ENCODE measurements at regions not wholly inside any gene's neighbourhood (a gene's known extent, or its start where the extent isn't known, plus 50 kb on each side); places are given as distances from the start of the nearest gene placed in this dataset.

DNA sequence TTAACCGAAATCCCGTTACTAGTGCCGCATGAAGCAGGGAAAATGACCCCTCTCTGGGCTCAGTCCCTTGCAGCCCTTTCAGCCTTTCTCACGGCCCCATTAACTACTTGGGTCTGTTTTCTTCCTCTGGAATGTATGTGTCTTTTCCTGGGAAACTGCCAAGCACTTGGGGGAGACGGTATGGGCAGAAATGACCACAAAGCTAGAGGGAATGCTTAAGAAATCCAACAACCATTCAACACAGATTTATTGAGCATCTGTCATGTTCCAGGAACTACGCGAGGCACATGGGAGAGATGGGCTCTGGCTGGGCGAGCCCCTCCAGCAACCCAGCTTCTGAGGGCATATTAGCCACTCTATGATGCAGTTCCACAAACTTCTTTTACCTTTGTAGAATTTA is 462.6 kb downstream of the BUD13 start:
- no peak overlapping the region for H3K27ac ChIP-seq (ENCODE audit: low read depth, low read length)
- H3K9ac ChIP-seq (ENCODE audit: low read depth, low read length): no peak overlapping the region
- peaks cover 8% of the 10 kb centered on the region for H3K4me1 ChIP-seq (ENCODE audit: control insufficient read depth, insufficient read depth, low read length)
- H3K4me3 ChIP-seq (ENCODE audit: low read depth, low read length): no peak overlapping the region
- no peaks in the 10 kb centered on the region for H3K27me3 ChIP-seq (ENCODE audit: control insufficient read depth, insufficient read depth, low read length)
- H3K36me3 ChIP-seq (ENCODE audit: control insufficient read depth, insufficient read depth, low read length): no peaks in the 10 kb centered on the region
- no peaks in the 10 kb centered on the region for H3K9me3 ChIP-seq (ENCODE audit: control insufficient read depth, insufficient read depth, low read length)

DNA sequence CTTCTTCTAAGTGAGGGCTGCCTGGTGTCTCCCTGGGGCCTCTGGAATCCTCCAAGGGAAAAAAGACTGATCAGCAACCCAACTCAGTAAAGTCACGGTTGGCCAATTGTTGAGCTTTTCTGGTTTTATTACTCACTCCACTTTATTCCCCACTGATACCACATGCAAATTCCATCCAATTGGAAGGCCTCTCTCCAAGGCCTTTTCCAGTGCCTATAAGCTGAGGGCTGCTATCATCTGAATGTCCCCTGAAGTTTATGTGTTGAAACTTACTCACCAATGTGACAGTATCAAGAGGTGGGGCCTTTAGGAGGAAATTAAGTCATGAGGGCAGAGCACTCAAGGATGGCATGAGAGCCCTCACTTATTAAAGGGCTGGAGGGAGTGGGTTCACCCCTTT is 463.3 kb downstream of the BUD13 start:
- Histone ChIP-seq H3K36me3 (ENCODE audit: control insufficient read depth, insufficient read depth, low read length) (no peaks in the 10 kb centered on the region), H3K4me1 (ENCODE audit: control insufficient read depth, insufficient read depth, low read length) (peaks cover 8% of the 10 kb centered on the region), H3K9ac (ENCODE audit: low read depth, low read length) (no peak overlapping the region), H3K27ac (ENCODE audit: low read depth, low read length) (no peak overlapping the region), H3K4me3 (ENCODE audit: low read depth, low read length) (no peak overlapping the region), H3K9me3 (ENCODE audit: control insufficient read depth, insufficient read depth, low read length) (no peaks in the 10 kb centered on the region), H3K27me3 (ENCODE audit: control insufficient read depth, insufficient read depth, low read length) (no peaks in the 10 kb centered on the region)

DNA sequence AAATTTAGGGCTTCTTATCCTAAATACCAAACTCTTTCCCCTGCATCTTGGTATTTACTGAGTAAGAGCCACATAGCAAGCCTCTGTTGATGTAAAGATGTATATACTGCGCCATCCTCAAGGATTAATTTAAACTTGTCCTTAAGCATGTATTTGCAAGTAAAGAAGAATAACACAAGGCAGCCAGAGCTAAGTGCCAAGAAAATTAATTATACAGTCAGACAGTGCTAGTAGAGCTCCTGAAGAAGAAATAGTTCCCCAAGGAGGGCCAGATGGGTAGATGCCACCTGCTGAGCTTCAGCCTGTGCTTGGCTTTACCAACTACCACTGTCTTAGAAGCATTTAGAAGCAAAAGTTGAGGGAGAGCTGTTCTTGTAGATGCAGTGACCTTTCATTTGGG is 470.0 kb downstream of the BUD13 start:
- no peaks in the 10 kb centered on the region for H3K27me3 ChIP-seq (ENCODE audit: control insufficient read depth, insufficient read depth, low read length)
- H3K9ac ChIP-seq (ENCODE audit: low read depth, low read length): no peak overlapping the region
- H3K4me3 ChIP-seq (ENCODE audit: low read depth, low read length): no peak overlapping the region
- H3K27ac ChIP-seq (ENCODE audit: low read depth, low read length): no peak overlapping the region
- H3K9me3 ChIP-seq (ENCODE audit: control insufficient read depth, insufficient read depth, low read length): no peaks in the 10 kb centered on the region
- H3K4me1 ChIP-seq (ENCODE audit: control insufficient read depth, insufficient read depth, low read length): no peaks in the 10 kb centered on the region
- no peaks in the 10 kb centered on the region for H3K36me3 ChIP-seq (ENCODE audit: control insufficient read depth, insufficient read depth, low read length)

GRCh38 chr11:116301141-116301540 is 471.6 kb downstream of the BUD13 start:
- Histone ChIP-seq H3K9me3 (ENCODE audit: control insufficient read depth, insufficient read depth, low read length) (no peaks in the 10 kb centered on the region), H3K4me1 (ENCODE audit: control insufficient read depth, insufficient read depth, low read length) (no peaks in the 10 kb centered on the region), H3K27ac (ENCODE audit: low read depth, low read length) (no peak overlapping the region), H3K9ac (ENCODE audit: low read depth, low read length) (no peak overlapping the region), H3K4me3 (ENCODE audit: low read depth, low read length) (no peak overlapping the region), H3K27me3 (ENCODE audit: control insufficient read depth, insufficient read depth, low read length) (no peaks in the 10 kb centered on the region), H3K36me3 (ENCODE audit: control insufficient read depth, insufficient read depth, low read length) (no peaks in the 10 kb centered on the region)

GRCh38 chr11:116300232-116300631 is 472.6 kb downstream of the BUD13 start:
- Histone ChIP-seq H3K4me1 (ENCODE audit: control insufficient read depth, insufficient read depth, low read length) (no peaks in the 10 kb centered on the region), H3K4me3 (ENCODE audit: low read depth, low read length) (no peak overlapping the region), H3K9ac (ENCODE audit: low read depth, low read length) (no peak overlapping the region), H3K27ac (ENCODE audit: low read depth, low read length) (no peak overlapping the region), H3K27me3 (ENCODE audit: control insufficient read depth, insufficient read depth, low read length) (no peaks in the 10 kb centered on the region), H3K9me3 (ENCODE audit: control insufficient read depth, insufficient read depth, low read length) (no peaks in the 10 kb centered on the region), H3K36me3 (ENCODE audit: control insufficient read depth, insufficient read depth, low read length) (no peaks in the 10 kb centered on the region)

DNA sequence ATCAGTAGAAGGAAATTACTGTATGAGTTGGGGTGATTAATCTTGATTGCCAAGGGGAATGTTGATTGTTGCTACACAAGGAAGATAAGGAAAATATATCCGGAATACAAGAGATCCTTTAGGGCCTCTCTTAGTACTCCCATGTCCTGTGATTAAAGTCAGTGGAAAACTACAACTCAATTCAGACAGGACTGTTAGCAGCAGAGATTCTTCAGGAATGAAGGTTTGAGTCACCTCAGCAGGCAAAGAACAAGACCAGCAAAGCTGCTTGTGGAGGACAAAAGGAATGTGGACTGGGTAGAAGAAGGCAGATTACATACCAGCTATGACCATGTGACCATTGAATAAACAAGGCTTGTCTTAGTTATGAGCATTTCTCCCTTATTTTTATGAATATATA is 478.2 kb downstream of the BUD13 start:
- H3K9ac ChIP-seq (ENCODE audit: low read depth, low read length): no peak overlapping the region
- H3K4me3 ChIP-seq (ENCODE audit: low read depth, low read length): no peak overlapping the region
- H3K4me1 ChIP-seq (ENCODE audit: control insufficient read depth, insufficient read depth, low read length): no peaks in the 10 kb centered on the region
- H3K27ac ChIP-seq (ENCODE audit: low read depth, low read length): no peak overlapping the region
- no peaks in the 10 kb centered on the region for H3K9me3 ChIP-seq (ENCODE audit: control insufficient read depth, insufficient read depth, low read length)
- H3K36me3 ChIP-seq (ENCODE audit: control insufficient read depth, insufficient read depth, low read length): no peaks in the 10 kb centered on the region
- H3K27me3 ChIP-seq (ENCODE audit: control insufficient read depth, insufficient read depth, low read length): no peaks in the 10 kb centered on the region

GRCh38 chr11:116287866-116288265 is 484.9 kb downstream of the BUD13 start:
- Histone ChIP-seq H3K9ac (ENCODE audit: low read depth, low read length) (no peak overlapping the region), H3K36me3 (ENCODE audit: control insufficient read depth, insufficient read depth, low read length) (no peaks in the 10 kb centered on the region), H3K9me3 (ENCODE audit: control insufficient read depth, insufficient read depth, low read length) (no peaks in the 10 kb centered on the region)

GRCh38 chr11:116285026-116285425 is 487.8 kb downstream of the BUD13 start:
- Histone ChIP-seq H3K36me3 (ENCODE audit: control insufficient read depth, insufficient read depth, low read length) (no peaks in the 10 kb centered on the region), H3K9ac (ENCODE audit: low read depth, low read length) (no peak overlapping the region), H3K27ac (ENCODE audit: low read depth, low read length) (no peak overlapping the region), H3K27me3 (ENCODE audit: control insufficient read depth, insufficient read depth, low read length) (no peaks in the 10 kb centered on the region), H3K9me3 (ENCODE audit: control insufficient read depth, insufficient read depth, low read length) (no peaks in the 10 kb centered on the region), H3K4me3 (ENCODE audit: low read depth, low read length) (no peak overlapping the region), H3K4me1 (ENCODE audit: control insufficient read depth, insufficient read depth, low read length) (no peaks in the 10 kb centered on the region)

More at GRCh38 chr11:116287866-116288265, 484.9 kb downstream of the BUD13 start:
- no peaks in the 10 kb centered on the region for H3K27me3 ChIP-seq (ENCODE audit: control insufficient read depth, insufficient read depth, low read length)
- H3K4me3 ChIP-seq (ENCODE audit: low read depth, low read length): no peak overlapping the region
- H3K4me1 ChIP-seq (ENCODE audit: control insufficient read depth, insufficient read depth, low read length): no peaks in the 10 kb centered on the region
- no peak overlapping the region for H3K27ac ChIP-seq (ENCODE audit: low read depth, low read length)

DNA sequence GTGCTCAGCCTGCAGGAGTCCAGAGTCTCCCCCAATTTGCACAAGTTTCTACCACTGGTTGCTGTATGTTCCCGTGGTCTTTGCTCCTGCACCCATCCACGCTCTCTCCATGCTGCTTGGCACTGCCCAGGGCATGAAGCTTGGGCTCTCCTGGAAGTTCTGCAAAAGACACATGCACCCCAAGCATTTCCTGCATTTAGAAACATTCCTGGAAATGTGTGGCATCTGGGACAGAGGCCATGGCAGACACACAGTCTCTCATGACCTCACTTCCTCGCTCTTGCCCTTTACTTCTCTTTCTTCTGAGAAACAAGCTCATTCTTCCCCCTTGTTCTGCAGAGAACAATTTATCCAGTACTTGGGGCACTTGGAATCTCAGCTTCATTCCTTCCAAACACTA is 489.5 kb downstream of the BUD13 start:
- Histone ChIP-seq H3K4me1 (ENCODE audit: control insufficient read depth, insufficient read depth, low read length) (no peaks in the 10 kb centered on the region), H3K27me3 (ENCODE audit: control insufficient read depth, insufficient read depth, low read length) (no peaks in the 10 kb centered on the region), H3K4me3 (ENCODE audit: low read depth, low read length) (no peak overlapping the region), H3K27ac (ENCODE audit: low read depth, low read length) (no peak overlapping the region), H3K9me3 (ENCODE audit: control insufficient read depth, insufficient read depth, low read length) (no peaks in the 10 kb centered on the region), H3K9ac (ENCODE audit: low read depth, low read length) (no peak overlapping the region), H3K36me3 (ENCODE audit: control insufficient read depth, insufficient read depth, low read length) (no peaks in the 10 kb centered on the region)

GRCh38 chr11:116282481-116282880 is 490.3 kb downstream of the BUD13 start:
- no peak overlapping the region for H3K27ac ChIP-seq (ENCODE audit: low read depth, low read length)
- H3K4me3 ChIP-seq (ENCODE audit: low read depth, low read length): no peak overlapping the region
- no peak overlapping the region for H3K9ac ChIP-seq (ENCODE audit: low read depth, low read length)
- no peaks in the 10 kb centered on the region for H3K4me1 ChIP-seq (ENCODE audit: control insufficient read depth, insufficient read depth, low read length)
- no peaks in the 10 kb centered on the region for H3K9me3 ChIP-seq (ENCODE audit: control insufficient read depth, insufficient read depth, low read length)
- no peaks in the 10 kb centered on the region for H3K27me3 ChIP-seq (ENCODE audit: control insufficient read depth, insufficient read depth, low read length)
- no peaks in the 10 kb centered on the region for H3K36me3 ChIP-seq (ENCODE audit: control insufficient read depth, insufficient read depth, low read length)

GRCh38 chr11:116281173-116282160 is 491.3 kb downstream of the BUD13 start:
- H3K36me3 ChIP-seq (ENCODE audit: control insufficient read depth, insufficient read depth, low read length): no peaks in the 10 kb centered on the region
- no peak overlapping the region for H3K4me3 ChIP-seq (ENCODE audit: low read depth, low read length)
- H3K9ac ChIP-seq (ENCODE audit: low read depth, low read length): no peak overlapping the region
- H3K27ac ChIP-seq (ENCODE audit: low read depth, low read length): no peak overlapping the region
- H3K4me1 ChIP-seq (ENCODE audit: control insufficient read depth, insufficient read depth, low read length): no peaks in the 10 kb centered on the region
- H3K27me3 ChIP-seq (ENCODE audit: control insufficient read depth, insufficient read depth, low read length): no peaks in the 10 kb centered on the region
- H3K9me3 ChIP-seq (ENCODE audit: control insufficient read depth, insufficient read depth, low read length): no peaks in the 10 kb centered on the region
